ENCODE measurements at regions not wholly inside any gene's neighbourhood (a gene's known extent, or its start where the extent isn't known, plus 50 kb on each side); places are given as distances from the start of the nearest gene placed in this dataset.

DNA sequence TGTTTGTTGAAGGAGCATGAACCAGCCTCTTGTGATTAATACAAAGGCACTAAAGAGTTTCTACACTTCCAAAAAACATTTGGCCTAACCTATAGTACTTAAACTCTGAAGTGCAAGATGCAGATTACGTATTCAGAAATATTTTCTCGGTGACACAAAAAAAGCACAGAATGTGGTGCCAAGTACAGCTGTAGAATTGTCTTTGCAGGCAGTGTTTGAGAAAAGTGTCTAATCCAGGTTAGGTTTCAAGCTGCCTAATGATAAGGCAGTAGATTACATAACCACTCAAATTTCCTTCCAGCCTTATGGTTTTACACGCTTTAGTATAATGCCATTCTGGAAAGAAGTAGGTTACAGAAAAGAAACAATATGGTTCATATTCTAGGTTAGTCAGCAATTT is 205.2 kb downstream of the KLHL28 start:
- no peak for TF ChIP-seq POLR2A (IDR thresholded peaks at IDR 0.05)
- TF ChIP-seq, protein P1, sequence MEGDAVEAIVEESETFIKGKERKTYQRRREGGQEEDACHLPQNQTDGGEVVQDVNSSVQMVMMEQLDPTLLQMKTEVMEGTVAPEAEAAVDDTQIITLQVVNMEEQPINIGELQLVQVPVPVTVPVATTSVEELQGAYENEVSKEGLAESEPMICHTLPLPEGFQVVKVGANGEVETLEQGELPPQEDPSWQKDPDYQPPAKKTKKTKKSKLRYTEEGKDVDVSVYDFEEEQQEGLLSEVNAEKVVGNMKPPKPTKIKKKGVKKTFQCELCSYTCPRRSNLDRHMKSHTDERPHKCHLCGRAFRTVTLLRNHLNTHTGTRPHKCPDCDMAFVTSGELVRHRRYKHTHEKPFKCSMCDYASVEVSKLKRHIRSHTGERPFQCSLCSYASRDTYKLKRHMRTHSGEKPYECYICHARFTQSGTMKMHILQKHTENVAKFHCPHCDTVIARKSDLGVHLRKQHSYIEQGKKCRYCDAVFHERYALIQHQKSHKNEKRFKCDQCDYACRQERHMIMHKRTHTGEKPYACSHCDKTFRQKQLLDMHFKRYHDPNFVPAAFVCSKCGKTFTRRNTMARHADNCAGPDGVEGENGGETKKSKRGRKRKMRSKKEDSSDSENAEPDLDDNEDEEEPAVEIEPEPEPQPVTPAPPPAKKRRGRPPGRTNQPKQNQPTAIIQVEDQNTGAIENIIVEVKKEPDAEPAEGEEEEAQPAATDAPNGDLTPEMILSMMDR (IDR thresholded peaks at IDR 0.05) = no peak
- no peak for TF ChIP-seq EP300 (IDR thresholded peaks at IDR 0.05; ENCODE audit: low read depth)
- TF ChIP-seq POLR2AphosphoS5 (IDR thresholded peaks at IDR 0.05) = no peak

All from transverse colon (tissue), 4 donors.